ENCODE measurements at regions not wholly inside any gene's neighbourhood (a gene's known extent, or its start where the extent isn't known, plus 50 kb on each side); places are given as distances from the start of the nearest gene placed in this dataset.

DNA sequence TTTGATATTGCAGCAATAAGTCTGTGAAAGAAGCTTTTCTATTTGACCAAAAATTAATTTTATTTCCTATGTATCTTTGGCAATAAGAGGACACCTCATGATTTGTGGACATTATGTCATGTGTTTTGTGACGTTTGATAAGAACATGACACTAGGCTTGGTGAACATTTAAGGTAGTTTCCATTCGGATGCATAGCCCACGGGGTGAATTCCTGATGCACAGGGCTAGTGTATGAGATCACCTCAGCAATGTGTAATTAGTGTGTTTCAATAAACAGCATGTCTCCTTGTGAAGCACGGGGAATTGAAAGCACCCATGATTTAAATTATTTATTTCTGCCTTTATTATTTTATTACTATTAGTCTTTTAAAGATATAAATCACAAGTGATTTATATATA, 146.1 kb upstream of the LINC00305 start:
- DNase-seq (ENCODE audit: low spot score in 2 of 2), result no peak
- intact Hi-C loops (cut with DNase I; ENCODE audit: low total_unique reads), result no loop called here
- H3K4me1 ChIP-seq, result no peaks in the 10 kb centered on the region
- no peaks in the 10 kb centered on the region for H3K9me3 ChIP-seq
- H3K36me3 ChIP-seq, result no peaks in the 10 kb centered on the region
- H3K27ac ChIP-seq, result no peak overlapping the region
- H3K4me3 ChIP-seq, result no peak overlapping the region
- no peak for TF ChIP-seq POLR2AphosphoS5 (IDR thresholded peaks at IDR 0.05)
- TF ChIP-seq, protein P1, sequence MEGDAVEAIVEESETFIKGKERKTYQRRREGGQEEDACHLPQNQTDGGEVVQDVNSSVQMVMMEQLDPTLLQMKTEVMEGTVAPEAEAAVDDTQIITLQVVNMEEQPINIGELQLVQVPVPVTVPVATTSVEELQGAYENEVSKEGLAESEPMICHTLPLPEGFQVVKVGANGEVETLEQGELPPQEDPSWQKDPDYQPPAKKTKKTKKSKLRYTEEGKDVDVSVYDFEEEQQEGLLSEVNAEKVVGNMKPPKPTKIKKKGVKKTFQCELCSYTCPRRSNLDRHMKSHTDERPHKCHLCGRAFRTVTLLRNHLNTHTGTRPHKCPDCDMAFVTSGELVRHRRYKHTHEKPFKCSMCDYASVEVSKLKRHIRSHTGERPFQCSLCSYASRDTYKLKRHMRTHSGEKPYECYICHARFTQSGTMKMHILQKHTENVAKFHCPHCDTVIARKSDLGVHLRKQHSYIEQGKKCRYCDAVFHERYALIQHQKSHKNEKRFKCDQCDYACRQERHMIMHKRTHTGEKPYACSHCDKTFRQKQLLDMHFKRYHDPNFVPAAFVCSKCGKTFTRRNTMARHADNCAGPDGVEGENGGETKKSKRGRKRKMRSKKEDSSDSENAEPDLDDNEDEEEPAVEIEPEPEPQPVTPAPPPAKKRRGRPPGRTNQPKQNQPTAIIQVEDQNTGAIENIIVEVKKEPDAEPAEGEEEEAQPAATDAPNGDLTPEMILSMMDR (IDR thresholded peaks at IDR 0.05), result no peak
- no peak for TF ChIP-seq POLR2A (IDR thresholded peaks at IDR 0.05)
- no peaks in the 10 kb centered on the region for H3K27me3 ChIP-seq

DNA sequence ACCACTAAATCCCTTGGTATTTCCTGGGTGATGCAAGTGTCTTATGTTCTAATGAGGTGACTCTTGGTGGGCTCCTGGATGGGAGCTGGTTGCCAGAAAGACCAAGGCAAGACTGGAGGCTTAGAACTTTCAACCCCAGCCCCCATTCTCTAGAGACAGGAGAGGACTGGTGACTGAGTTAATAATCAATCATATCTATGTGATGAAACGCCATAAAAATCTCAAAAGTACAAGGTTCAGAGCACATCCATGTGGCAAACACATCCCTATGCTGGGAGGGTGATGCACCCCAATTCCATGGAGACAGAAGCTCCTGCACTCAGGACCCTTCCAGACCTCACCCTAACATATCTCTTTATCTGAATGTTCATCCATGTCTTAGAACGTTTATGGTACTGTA, 139.5 kb upstream of the LINC00305 start:
- no peak overlapping the region for H3K27ac ChIP-seq
- intact Hi-C loops (cut with DNase I; ENCODE audit: low total_unique reads), result no loop called here
- H3K4me1 ChIP-seq, result no peaks in the 10 kb centered on the region
- no peak for DNase-seq (ENCODE audit: low spot score in 2 of 2)
- no peaks in the 10 kb centered on the region for H3K27me3 ChIP-seq
- TF ChIP-seq, protein P1 (IDR thresholded peaks at IDR 0.05), result no peak
- TF ChIP-seq POLR2A (IDR thresholded peaks at IDR 0.05) (no peak), POLR2AphosphoS5 (IDR thresholded peaks at IDR 0.05) (no peak)
- H3K9me3 ChIP-seq, result no peaks in the 10 kb centered on the region
- H3K4me3 ChIP-seq, result no peak overlapping the region
- no peaks in the 10 kb centered on the region for H3K36me3 ChIP-seq

DNA sequence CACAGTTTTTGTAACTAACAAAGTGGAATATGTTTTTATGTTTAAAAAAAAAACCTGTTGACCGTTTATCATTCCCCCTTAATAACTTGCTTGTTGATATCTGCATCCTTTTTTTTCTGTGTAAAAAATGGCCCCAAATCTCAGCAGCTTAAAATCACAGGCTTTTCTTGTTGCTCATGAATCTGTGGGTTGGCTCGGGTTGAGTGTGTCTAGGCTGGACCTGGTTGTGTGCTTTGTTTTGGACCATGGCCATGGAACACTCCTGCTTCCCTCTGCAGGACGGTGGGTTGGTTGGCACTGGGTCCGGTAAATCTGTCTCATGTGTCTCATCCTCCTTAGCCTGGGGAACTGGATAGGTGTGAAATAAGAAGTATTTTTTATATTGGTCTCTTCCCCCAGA, 139.0 kb upstream of the LINC00305 start:
- Histone ChIP-seq H3K4me1 (no peaks in the 10 kb centered on the region), H3K27me3 (no peaks in the 10 kb centered on the region), H3K36me3 (no peaks in the 10 kb centered on the region), H3K9me3 (no peaks in the 10 kb centered on the region), H3K4me3 (no peak overlapping the region), H3K27ac (no peak overlapping the region)
- intact Hi-C loops (cut with DNase I; ENCODE audit: low total_unique reads), result no loop called here
- TF ChIP-seq POLR2AphosphoS5 (IDR thresholded peaks at IDR 0.05), result no peak
- TF ChIP-seq POLR2A (IDR thresholded peaks at IDR 0.05), result no peak
- TF ChIP-seq, protein P1 (IDR thresholded peaks at IDR 0.05), result no peak
- DNase-seq (ENCODE audit: low spot score in 2 of 2), result no peak

DNA sequence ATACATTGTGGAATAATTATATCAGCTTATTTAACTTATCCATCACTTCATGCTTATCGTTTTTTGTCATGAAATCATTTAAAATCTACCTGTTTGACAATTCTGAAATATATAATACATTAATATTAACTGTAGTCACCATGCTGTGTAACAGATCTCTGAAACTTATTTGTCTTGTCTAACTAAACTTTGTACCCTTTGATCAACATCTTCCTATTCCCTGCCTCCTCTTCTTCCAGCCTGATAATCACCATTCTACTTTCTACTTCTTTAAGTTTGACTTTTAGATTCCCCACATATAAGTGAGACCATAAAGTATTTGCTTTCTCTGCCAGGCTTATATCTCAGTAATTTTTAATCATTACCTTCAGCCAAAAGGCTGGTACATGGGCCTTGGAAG, 134.2 kb upstream of the LINC00305 start:
- H3K9me3 ChIP-seq, result peaks cover 6 to 11% of the 10 kb centered on the region in 2 donors
- H3K4me1 ChIP-seq, result no peaks in the 10 kb centered on the region
- H3K27ac ChIP-seq, result no peak overlapping the region
- TF ChIP-seq POLR2A (IDR thresholded peaks at IDR 0.05) (no peak), POLR2AphosphoS5 (IDR thresholded peaks at IDR 0.05) (no peak)
- TF ChIP-seq, protein P1 (IDR thresholded peaks at IDR 0.05), result no peak
- intact Hi-C loops (cut with DNase I; ENCODE audit: low total_unique reads), result no loop called here
- no peaks in the 10 kb centered on the region for H3K27me3 ChIP-seq
- no peak overlapping the region for H3K4me3 ChIP-seq
- no peak for DNase-seq (ENCODE audit: low spot score in 2 of 2)
- no peaks in the 10 kb centered on the region for H3K36me3 ChIP-seq

GRCh38 chr18:64278026-64278425, 129.1 kb upstream of the LINC00305 start:
- Histone ChIP-seq H3K9me3 (peaks cover 6 to 11% of the 10 kb centered on the region in 2 donors), H3K4me3 (no peak overlapping the region), H3K27ac (no peak overlapping the region), H3K27me3 (no peaks in the 10 kb centered on the region), H3K4me1 (no peaks in the 10 kb centered on the region), H3K36me3 (no peaks in the 10 kb centered on the region)
- TF ChIP-seq POLR2AphosphoS5 (IDR thresholded peaks at IDR 0.05), result no peak
- TF ChIP-seq, protein P1 (IDR thresholded peaks at IDR 0.05), result no peak
- no peak for TF ChIP-seq POLR2A (IDR thresholded peaks at IDR 0.05)
- DNase-seq (ENCODE audit: low spot score in 2 of 2), result no peak
- intact Hi-C loops (cut with DNase I; ENCODE audit: low total_unique reads), result no loop called here
